GM12878 (cell line): ENCODE measurements at regions not wholly inside any gene's neighbourhood (a gene's known extent, or its start where the extent isn't known, plus 50 kb on each side); places are given as distances from the start of the nearest gene placed in this dataset.

Experiments
- ATAC-seq: fragments of 200-7000 bp; cut with Tn5 transposase; 3 replicates; pipeline ENCODE4 v1.9.1; 2020; ENCODE audit warnings: mild to moderate bottlenecking, moderate library complexity
- BruUV-seq: library from RNA; stranded (reverse); fragments of 400-500 nt; replicated peaks from 2 replicates; lab custom pipeline; 2021; lab: Mats Ljungman, UMichigan
- CTCF ChIA-PET: fragments of 300-600 bp; sonication (Branson Sonifier 250); formaldehyde crosslinking; extraction: SDS; loops from one replicate; lab custom pipeline; 2021; ENCODE audit warnings: inconsistent platforms; lab: Yijun Ruan, JAX
- POLR2A ChIA-PET: fragments of 350-600 bp; formaldehyde crosslinking; extraction: SDS; loops from one replicate; lab custom pipeline; 2021; ENCODE audit warnings: inconsistent platforms; lab: Charles Lee
- RAD21 ChIA-PET: fragments of 300-600 bp; sonication (Branson Sonifier 250); formaldehyde crosslinking; loops from one replicate; lab custom pipeline; 2023; ENCODE audit warnings: antibody characterized with exemption; ENCODE audit not compliant: unreplicated experiment; lab: Charles Lee
- SMC1A ChIA-PET: fragments of 300-600 bp; sonication (Branson Sonifier 250); formaldehyde crosslinking; loops from one replicate; lab custom pipeline; 2023; ENCODE audit not compliant: unreplicated experiment, uncharacterized antibody; lab: Charles Lee
- DNase-seq: peaks from one replicate; pipeline ENCODE4 v3.0.0-alpha.2; 2011; ENCODE audit warnings: low read depth, low spot score
- FAIRE-seq: peaks from 3 replicates; lab custom pipeline; 2011; peaks lifted over from hg19 to GRCh38; lab: Jason Lieb, UNC
- H2AFZ ChIP-seq: 2 replicates; pipeline ENCODE4 v1.6.0; 2011; ENCODE audit warnings: low read depth, low read length, control low read depth; ENCODE audit not compliant: control insufficient read depth
- H3K27ac ChIP-seq: 2 replicates; pipeline ENCODE4 v1.5.1; 2011; ENCODE audit warnings: control low read depth; ENCODE audit not compliant: control insufficient read depth, insufficient read depth
- H3K27me3 ChIP-seq, 2 experiments: replicated peaks in 1 of 2; 2 replicates each; pipeline versions ENCODE4 v1.6.0 to v1.6.1; 2011; ENCODE audit warnings: low read length in 1 of 2; ENCODE audit not compliant: control insufficient read depth in 2 of 2, insufficient read depth in 2 of 2
- H3K36me3 ChIP-seq, 2 experiments: 2 replicates each; pipeline ENCODE4 v1.5.1; 2011; ENCODE audit warnings: low read length in 1 of 2; ENCODE audit not compliant: control insufficient read depth in 2 of 2, insufficient read depth in 2 of 2
- H3K4me1 ChIP-seq: 2 replicates; pipeline ENCODE4 v1.6.1; 2011; ENCODE audit warnings: mild to moderate bottlenecking, low read length, moderate library complexity, mixed read lengths; ENCODE audit not compliant: control insufficient read depth, insufficient read depth
- H3K4me2 ChIP-seq: 2 replicates; pipeline ENCODE4 v1.6.0; 2011; ENCODE audit warnings: control low read depth; ENCODE audit not compliant: control insufficient read depth, insufficient read depth
- H3K4me3 ChIP-seq: fragments of 200-600 bp; sonication (generic); 2 replicates; pipeline ENCODE4 v1.5.1; 2016
- H3K79me2 ChIP-seq: 2 replicates; pipeline ENCODE4 v1.6.0; 2011; ENCODE audit warnings: low read length; ENCODE audit not compliant: control insufficient read depth, insufficient read depth
- H3K9ac ChIP-seq: 2 replicates; pipeline ENCODE4 v1.8.0; 2011; ENCODE audit warnings: low read length, control low read depth, mixed read lengths; ENCODE audit not compliant: control insufficient read depth, insufficient read depth
- H3K9me3 ChIP-seq: replicated peaks from 3 replicates; pipeline ENCODE4 v1.5.1; 2011; ENCODE audit warnings: mild to moderate bottlenecking, low read length; ENCODE audit not compliant: control insufficient read depth, insufficient read depth
- H4K20me1 ChIP-seq: 2 replicates; pipeline ENCODE4 v1.6.0; 2011; ENCODE audit not compliant: control insufficient read depth, insufficient read depth
- CBFB ChIP-seq: IDR thresholded peaks from 2 replicates; pipeline ENCODE4 v1.6.1; 2016; ENCODE audit warnings: antibody characterized with exemption, low read depth
- EED ChIP-seq: sonication (generic); IDR thresholded peaks from 2 replicates; pipeline ENCODE4 v1.6.1; 2016; ENCODE audit warnings: antibody characterized with exemption, low read depth
- HDAC6 ChIP-seq: fragments of 200-600 bp; sonication (generic); IDR thresholded peaks from one replicate; pipeline ENCODE4 v1.8.0; 2017; ENCODE audit warnings: antibody characterized with exemption; ENCODE audit not compliant: unreplicated experiment
- KLF5 ChIP-seq: fragments of 450-650 bp; IDR thresholded peaks from 2 replicates; pipeline ENCODE4 v1.6.1; 2014; ENCODE audit warnings: mild to moderate bottlenecking; ENCODE audit not compliant: partially characterized antibody
- MXI1 ChIP-seq: fragments of 150-350 bp; IDR thresholded peaks from 2 replicates; pipeline ENCODE4 v1.6.1; 2011; ENCODE audit warnings: low read depth, mild to moderate bottlenecking, inconsistent platforms, low read length, improper control_type of control experiment
- NFIC ChIP-seq: IDR thresholded peaks from 2 replicates; pipeline ENCODE4 v1.6.1; 2012; ENCODE audit warnings: low read depth, mild to moderate bottlenecking, inconsistent platforms, low read length, moderate library complexity
- NFYB ChIP-seq: IDR thresholded peaks from 2 replicates; pipeline ENCODE4 v1.6.1; 2011; ENCODE audit warnings: low read depth, mild to moderate bottlenecking, low read length, improper control_type of control experiment, moderate library complexity; ENCODE audit not compliant: insufficient read depth
- RFX5 ChIP-seq: IDR thresholded peaks from 2 replicates; pipeline ENCODE4 v1.6.1; 2011; ENCODE audit warnings: low read depth, low read length, improper control_type of control experiment
- SUZ12 ChIP-seq: fragments of 200-600 bp; sonication (generic); IDR thresholded peaks from one replicate; pipeline ENCODE4 v1.6.1; 2018; ENCODE audit warnings: antibody characterized with exemption, mild to moderate bottlenecking; ENCODE audit not compliant: unreplicated experiment
- ZNF217 ChIP-seq: fragments of 450-650 bp; IDR thresholded peaks from 2 replicates; pipeline ENCODE4 v1.6.1; 2017; ENCODE audit warnings: antibody characterized with exemption, mild to moderate bottlenecking
- WGBS: methylation state at CpG from one replicate; pipeline ENCODE4 v1.1.6; 2016; ENCODE audit warnings: low lambda C conversion rate; ENCODE audit not compliant: insufficient replicate concordance, insufficient coverage; ENCODE audit errors: missing lambda C conversion rate; 5-methylcytosine and 5-hydroxymethylcytosine counted together
- in situ Hi-C: fragments of 300-500 bp; cut with MboI; formaldehyde crosslinking; loops from 9 replicates; pipeline ENCODE4 v1.14.3; 2018; ENCODE audit warnings: mixed read lengths
- intact Hi-C: fragments of 100-400 bp; cut with micrococcal nuclease; formaldehyde crosslinking; loops from one replicate; pipeline ENCODE4 v1.14.2; 2022; ENCODE audit not compliant: unreplicated experiment
- TF ChIP-seq, protein P1 (sequence below): fragments of 450-650 bp; IDR thresholded peaks from 2 replicates; pipeline ENCODE4 v1.6.1; 2016; ENCODE audit warnings: mild to moderate bottlenecking
- TF ChIP-seq, protein P2 (sequence below): IDR thresholded peaks from 2 replicates; pipeline ENCODE4 v1.6.1; 2011; ENCODE audit warnings: low read depth, mild to moderate bottlenecking, low read length, moderate library complexity, borderline replicate concordance; ENCODE audit errors: extremely low read depth

DNA sequence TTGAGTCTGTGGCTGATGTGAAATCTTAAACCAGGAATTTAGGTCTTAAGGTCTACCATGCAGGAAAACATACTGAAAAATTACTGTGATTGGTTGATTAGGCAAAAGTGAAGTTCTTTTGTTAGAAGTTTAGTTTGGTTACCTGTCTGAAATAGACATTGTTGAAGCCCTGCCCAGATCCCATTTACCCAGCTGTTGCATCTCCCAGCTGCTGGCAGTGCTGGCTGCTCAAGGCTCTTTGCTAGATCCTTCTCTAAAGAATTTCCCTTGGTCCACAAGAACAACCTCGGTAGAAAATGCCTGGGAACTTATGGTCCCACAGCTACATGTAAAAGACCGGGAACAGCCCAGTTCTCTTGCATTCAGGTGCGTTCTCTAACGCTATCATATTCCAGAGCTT lies 137.3 kb downstream of the EDEM1 start:
- 21% methylated on average over 4 of the region's 4 CpGs for WGBS
- Histone ChIP-seq H3K4me3 (no peak overlapping the region), H4K20me1 (no peaks in the 10 kb centered on the region), H3K27me3 (no peaks in the 10 kb centered on the region; a peak in 1 of 4 replicates), H3K9me3 (no peaks in the 10 kb centered on the region; the same call in 2 of the 3 replicates), H3K4me1 (no peaks in the 10 kb centered on the region), H3K27ac (no peak overlapping the region), H3K36me3 (no peaks in the 10 kb centered on the region), H3K79me2 (no peaks in the 10 kb centered on the region), H3K9ac (no peak overlapping the region), H3K4me2 (no peak overlapping the region), H2AFZ (no peak overlapping the region)
- no peak for DNase-seq
- ChIA-PET SMC1A (no interaction called here), CTCF (no interaction called here), RAD21 (no interaction called here), POLR2A (no interaction called here)
- TF ChIP-seq EED (no peak), KLF5 (no peak), NFYB (no peak), SUZ12 (no peak), ZNF217 (no peak), HDAC6 (no peak), RFX5 (no peak), CBFB (no peak), MXI1 (no peak), NFIC (no peak)
- TF ChIP-seq, protein P1, sequence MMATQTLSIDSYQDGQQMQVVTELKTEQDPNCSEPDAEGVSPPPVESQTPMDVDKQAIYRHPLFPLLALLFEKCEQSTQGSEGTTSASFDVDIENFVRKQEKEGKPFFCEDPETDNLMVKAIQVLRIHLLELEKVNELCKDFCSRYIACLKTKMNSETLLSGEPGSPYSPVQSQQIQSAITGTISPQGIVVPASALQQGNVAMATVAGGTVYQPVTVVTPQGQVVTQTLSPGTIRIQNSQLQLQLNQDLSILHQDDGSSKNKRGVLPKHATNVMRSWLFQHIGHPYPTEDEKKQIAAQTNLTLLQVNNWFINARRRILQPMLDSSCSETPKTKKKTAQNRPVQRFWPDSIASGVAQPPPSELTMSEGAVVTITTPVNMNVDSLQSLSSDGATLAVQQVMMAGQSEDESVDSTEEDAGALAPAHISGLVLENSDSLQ: no peak
- TF ChIP-seq, protein P2, sequence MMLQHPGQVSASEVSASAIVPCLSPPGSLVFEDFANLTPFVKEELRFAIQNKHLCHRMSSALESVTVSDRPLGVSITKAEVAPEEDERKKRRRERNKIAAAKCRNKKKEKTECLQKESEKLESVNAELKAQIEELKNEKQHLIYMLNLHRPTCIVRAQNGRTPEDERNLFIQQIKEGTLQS: no peak
- no TSS peak for BruUV-seq
- intact Hi-C loops: no loop called here
- no peak for ATAC-seq
- in situ Hi-C loops: no loop called here
- FAIRE-seq: no peak
